ENCODE measurements at regions not wholly inside any gene's neighbourhood (a gene's known extent, or its start where the extent isn't known, plus 50 kb on each side); places are given as distances from the start of the nearest gene placed in this dataset.

GRCh38 chr4:96102541-96103026 lies 262.7 kb downstream of the PDHA2 start:
- no peak overlapping the region for H3K4me2 ChIP-seq (ENCODE audit: low read depth, low read length, poor library complexity, severe bottlenecking)
- TF ChIP-seq CTCF (conservative IDR thresholded peaks at IDR 0.05; ENCODE audit: low read length) = no peak
- no peak for TF ChIP-seq EZH2phosphoT487 (IDR thresholded peaks at IDR 0.05; ENCODE audit: borderline replicate concordance)
- H3F3A ChIP-seq (ENCODE audit: low read depth) = no peaks in the 10 kb centered on the region
- H3K9ac ChIP-seq (ENCODE audit: low read depth, low read length, poor library complexity, severe bottlenecking) = no peak overlapping the region
- H3K36me3 ChIP-seq (ENCODE audit: insufficient read depth, low read length) = no peaks in the 10 kb centered on the region
- no peak overlapping the region for H3K4me3 ChIP-seq (ENCODE audit: low read length, poor library complexity, severe bottlenecking)
- H3K79me2 ChIP-seq (ENCODE audit: insufficient read depth, low read length) = no peaks in the 10 kb centered on the region
- H4K20me1 ChIP-seq (ENCODE audit: insufficient read depth, low read length, poor library complexity, severe bottlenecking) = no peaks in the 10 kb centered on the region
- no peaks in the 10 kb centered on the region for H3K27me3 ChIP-seq (ENCODE audit: insufficient read depth, low read length, poor library complexity, severe bottlenecking)
- H2AFZ ChIP-seq (ENCODE audit: low read length) = no peak overlapping the region
- H3K9me3 ChIP-seq (ENCODE audit: insufficient read depth, low read depth, low read length) = no peaks in the 10 kb centered on the region
- no peaks in the 10 kb centered on the region for H3K4me1 ChIP-seq (ENCODE audit: insufficient read depth, low read length, poor library complexity, severe bottlenecking)
- no peaks in the 10 kb centered on the region for H3K9me2 ChIP-seq (replicated peaks; ENCODE audit: low read depth, low read length)

- no peaks in the 10 kb centered on the region for H3K36me3 ChIP-seq (ENCODE audit: insufficient read depth, low read length)
- H3K9me2 ChIP-seq (replicated peaks; ENCODE audit: low read depth, low read length) = no peaks in the 10 kb centered on the region
- H2AFZ ChIP-seq (ENCODE audit: low read length) = no peak overlapping the region
- no peak overlapping the region for H3K4me2 ChIP-seq (ENCODE audit: low read depth, low read length, poor library complexity, severe bottlenecking)
- no peak overlapping the region for H3K9ac ChIP-seq (ENCODE audit: low read depth, low read length, poor library complexity, severe bottlenecking)
- H3K9me3 ChIP-seq (ENCODE audit: insufficient read depth, low read depth, low read length) = no peaks in the 10 kb centered on the region
- no peaks in the 10 kb centered on the region for H3K79me2 ChIP-seq (ENCODE audit: insufficient read depth, low read length)
- H3K27me3 ChIP-seq (ENCODE audit: insufficient read depth, low read length, poor library complexity, severe bottlenecking) = no peaks in the 10 kb centered on the region
- TF ChIP-seq EZH2phosphoT487 (IDR thresholded peaks at IDR 0.05; ENCODE audit: borderline replicate concordance) (no peak), CTCF (conservative IDR thresholded peaks at IDR 0.05; ENCODE audit: low read length) (no peak)
- no peak overlapping the region for H3K4me3 ChIP-seq (ENCODE audit: low read length, poor library complexity, severe bottlenecking)
- no peaks in the 10 kb centered on the region for H3F3A ChIP-seq (ENCODE audit: low read depth)
- H3K4me1 ChIP-seq (ENCODE audit: insufficient read depth, low read length, poor library complexity, severe bottlenecking) = no peaks in the 10 kb centered on the region
- no peaks in the 10 kb centered on the region for H4K20me1 ChIP-seq (ENCODE audit: insufficient read depth, low read length, poor library complexity, severe bottlenecking)
Measured at GRCh38 chr4:96103086-96103485, 263.2 kb downstream of the PDHA2 start.

- no peaks in the 10 kb centered on the region for H4K20me1 ChIP-seq (ENCODE audit: insufficient read depth, low read length, poor library complexity, severe bottlenecking)
Measured at GRCh38 chr4:96108146-96108545, 268.3 kb downstream of the PDHA2 start.

More at GRCh38 chr4:96108146-96108545, 268.3 kb downstream of the PDHA2 start:
- Histone ChIP-seq H3K27me3 (ENCODE audit: insufficient read depth, low read length, poor library complexity, severe bottlenecking) (no peaks in the 10 kb centered on the region), H2AFZ (ENCODE audit: low read length) (no peak overlapping the region), H3F3A (ENCODE audit: low read depth) (no peaks in the 10 kb centered on the region), H3K9ac (ENCODE audit: low read depth, low read length, poor library complexity, severe bottlenecking) (no peak overlapping the region), H3K36me3 (ENCODE audit: insufficient read depth, low read length) (no peaks in the 10 kb centered on the region), H3K9me3 (ENCODE audit: insufficient read depth, low read depth, low read length) (no peaks in the 10 kb centered on the region), H3K4me1 (ENCODE audit: insufficient read depth, low read length, poor library complexity, severe bottlenecking) (no peaks in the 10 kb centered on the region), H3K9me2 (replicated peaks; ENCODE audit: low read depth, low read length) (no peaks in the 10 kb centered on the region), H3K79me2 (ENCODE audit: insufficient read depth, low read length) (no peaks in the 10 kb centered on the region), H3K4me3 (ENCODE audit: low read length, poor library complexity, severe bottlenecking) (no peak overlapping the region), H3K4me2 (ENCODE audit: low read depth, low read length, poor library complexity, severe bottlenecking) (no peak overlapping the region)
- TF ChIP-seq EZH2phosphoT487 (IDR thresholded peaks at IDR 0.05; ENCODE audit: borderline replicate concordance) (no peak), CTCF (conservative IDR thresholded peaks at IDR 0.05; ENCODE audit: low read length) (no peak)
